Fibroblast of skin of right biceps (primary cell): ENCODE measurements at regions not wholly inside any gene's neighbourhood (a gene's known extent, or its start where the extent isn't known, plus 50 kb on each side); places are given as distances from the start of the nearest gene placed in this dataset.
A peak's percentile ranks its signal among the peaks of the same experiment; 100 is the strongest.
"Not testable (repeated sequence)": the region's sequence is repeated elsewhere in the genome, so short reads cannot be mapped to it uniquely, and the experiment has no call there.

Experiments
- DNase-seq: peaks from one replicate; pipeline ENCODE4 v3.0.0-alpha.2; 2013

GRCh38 chr6:85278466-85279035, 171.3 kb upstream of the NT5E start:
- DNase-seq: peak; percentile 44

DNA sequence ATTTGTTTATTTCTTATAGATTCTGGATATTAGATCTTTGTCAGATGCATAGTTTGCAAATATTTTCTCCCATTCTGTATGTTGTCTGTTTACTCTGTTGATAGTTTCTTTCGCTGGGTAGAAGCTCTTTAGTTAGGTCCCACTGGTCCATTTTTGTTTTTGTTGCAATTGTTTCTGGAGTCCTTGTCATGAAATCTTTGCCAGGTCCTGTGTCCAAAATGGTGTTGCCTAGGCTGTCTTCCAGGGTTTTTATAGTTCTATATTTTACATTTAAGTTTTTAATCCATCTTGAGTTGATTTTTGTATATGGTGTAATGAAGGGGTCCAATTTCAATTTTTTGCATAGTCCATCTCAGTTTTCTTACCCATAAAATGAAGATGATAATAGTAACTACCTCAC, 173.9 kb upstream of the NT5E start:
- DNase-seq: not testable (repeated sequence)

GRCh38 chr6:85275338-85275985, 174.4 kb upstream of the NT5E start:
- DNase-seq: no peak

DNA sequence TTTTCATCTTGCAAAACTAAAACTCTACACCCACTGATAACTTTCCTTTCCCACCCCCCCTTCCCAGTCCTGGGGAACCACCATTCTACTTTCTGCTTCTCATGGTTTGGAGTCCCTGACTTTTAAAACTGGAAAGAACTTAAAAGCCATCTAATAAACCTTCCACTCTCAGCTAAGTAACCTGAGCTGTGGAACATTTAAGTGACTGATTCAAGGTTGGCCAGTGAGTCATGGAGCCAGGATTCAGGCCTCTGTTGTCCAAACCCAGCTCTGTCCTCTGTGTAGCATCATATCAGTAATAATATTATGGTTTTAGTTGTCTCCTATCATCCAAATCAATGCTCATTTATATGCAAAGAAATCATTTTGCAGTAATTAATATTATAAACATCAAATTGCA, 176.0 kb upstream of the NT5E start:
- peak; percentile 35 for DNase-seq

GRCh38 chr6:85273046-85273445, 176.8 kb upstream of the NT5E start:
- no peak for DNase-seq

DNA sequence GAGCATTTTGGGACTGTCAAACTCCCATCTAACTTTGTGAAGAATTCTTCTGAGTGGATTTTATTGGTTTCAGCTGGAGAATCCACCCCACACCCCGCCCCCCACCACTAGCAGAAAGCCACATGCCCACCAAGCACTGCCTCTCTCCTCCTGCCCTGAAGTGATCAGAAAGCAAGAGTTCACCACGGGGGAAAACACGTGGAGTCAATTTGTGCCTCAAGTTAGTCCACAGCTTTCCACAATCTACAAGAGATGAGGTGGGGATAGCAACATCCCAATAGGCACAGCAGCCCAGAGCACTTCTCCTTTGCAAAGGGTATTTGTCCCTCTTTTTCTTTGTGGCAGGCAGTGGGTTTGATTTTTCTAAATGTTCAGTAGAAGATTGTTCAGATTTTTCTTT, 177.3 kb upstream of the NT5E start:
- no peak for DNase-seq

DNA sequence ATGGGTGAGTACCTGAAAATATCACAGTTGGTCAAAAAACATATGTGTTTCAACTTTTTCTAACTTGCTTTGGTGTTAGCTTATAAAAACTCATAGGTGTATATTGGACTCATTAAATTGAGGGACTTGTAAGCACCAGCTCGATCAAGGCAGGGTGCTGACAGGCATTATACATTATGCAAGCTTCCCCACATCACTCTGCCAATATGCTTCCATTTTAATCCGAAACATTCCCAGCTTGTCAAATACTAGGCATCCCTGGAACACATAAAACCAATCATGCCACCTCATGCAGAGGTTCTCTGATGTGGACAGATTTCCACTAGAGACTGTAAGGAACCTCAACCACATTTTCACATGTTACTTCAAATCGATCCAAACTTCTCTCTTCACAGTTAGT, 187.3 kb upstream of the NT5E start:
- DNase-seq: no peak

- peak; percentile 23 for DNase-seq
Measured at GRCh38 chr6:85261271-85261670, 188.6 kb upstream of the NT5E start.

- DNase-seq: no peak
Measured at GRCh38 chr6:85255661-85256060, 194.2 kb upstream of the NT5E start.

DNA sequence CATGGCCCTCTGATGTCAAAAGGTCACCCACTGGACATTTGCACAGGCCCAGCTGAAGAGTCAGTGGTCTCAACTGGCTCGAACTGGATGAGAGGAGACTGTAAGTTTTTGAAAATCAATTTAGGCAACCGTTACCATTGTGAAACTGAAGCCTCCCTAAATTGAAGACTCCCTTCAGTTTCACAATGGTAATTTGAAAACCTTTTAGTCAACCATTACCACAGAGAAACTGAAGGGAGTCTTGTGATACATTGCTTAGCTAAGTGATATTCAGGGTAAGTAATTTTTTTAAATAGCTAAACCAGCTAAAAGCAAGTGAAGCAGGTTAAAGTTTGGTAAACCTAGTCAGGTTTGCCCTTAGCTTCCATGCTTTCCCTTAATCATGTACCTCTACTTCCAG, 197.3 kb upstream of the NT5E start:
- DNase-seq: no peak

DNA sequence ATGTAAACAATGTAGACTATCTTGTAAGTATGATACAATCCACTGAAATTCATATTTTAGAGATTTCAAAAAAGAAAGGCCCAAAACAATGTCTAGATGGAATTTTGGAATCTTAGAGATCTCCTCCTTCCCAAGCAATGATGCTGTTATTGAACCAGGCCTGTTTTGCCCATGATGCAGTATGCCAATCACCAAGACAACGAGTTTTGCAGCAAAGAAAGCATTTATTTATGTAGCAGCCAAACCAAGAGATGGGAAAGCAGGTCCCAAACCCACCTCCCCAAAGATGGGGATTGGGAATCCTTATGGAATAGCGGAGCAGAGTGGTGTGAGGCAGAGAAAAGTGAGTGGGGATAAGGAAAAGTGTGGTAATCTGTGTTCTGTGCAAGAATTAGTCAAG, 197.8 kb upstream of the NT5E start:
- no peak for DNase-seq

DNA sequence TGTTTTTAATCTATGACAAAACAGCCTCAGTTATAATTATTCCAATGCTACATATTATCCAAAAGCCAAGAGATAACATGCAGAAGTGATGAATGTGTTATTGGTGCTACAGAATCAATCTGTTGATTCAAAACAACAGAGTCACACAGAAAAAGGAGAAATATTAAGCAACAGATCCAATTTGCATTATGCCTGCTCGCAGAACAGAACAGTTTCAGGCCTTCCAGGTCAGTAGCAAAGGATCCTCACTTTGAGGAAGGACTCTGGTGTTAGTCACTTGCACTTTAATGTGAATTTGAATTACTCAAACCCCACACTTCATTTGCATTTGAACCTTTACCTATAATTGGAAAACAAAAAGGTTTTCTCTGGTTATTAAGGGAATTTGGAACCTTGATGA, 198.6 kb upstream of the NT5E start:
- no peak for DNase-seq

GRCh38 chr6:85250586-85251220, 199.2 kb upstream of the NT5E start:
- DNase-seq: peak; percentile 48

- peak; percentile 3 for DNase-seq
Measured at GRCh38 chr6:85245004-85245403, 204.9 kb upstream of the NT5E start.

GRCh38 chr6:85241498-85242052, 208.3 kb upstream of the NT5E start:
- DNase-seq: no peak

GRCh38 chr6:85240787-85241385, 209.0 kb upstream of the NT5E start:
- DNase-seq: peak; percentile 45

DNA sequence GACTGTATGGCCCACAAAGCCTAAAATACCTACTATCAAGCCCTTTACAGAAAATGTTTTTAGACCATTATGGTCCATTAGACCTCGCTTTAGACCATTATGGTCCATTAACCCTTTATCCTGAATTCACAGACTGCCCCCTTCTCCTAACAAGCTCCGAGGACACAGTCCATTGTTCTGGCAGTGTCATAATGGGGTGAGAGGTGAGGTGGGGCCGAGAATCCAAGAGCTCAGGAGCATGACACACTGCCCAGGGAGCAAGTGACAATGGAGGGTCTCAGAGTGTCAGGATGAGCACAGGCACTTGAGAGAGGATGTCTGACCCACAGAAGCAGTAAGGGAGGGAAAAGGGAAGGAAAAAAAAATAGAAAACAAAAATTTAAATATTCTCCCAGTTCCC, 212.4 kb upstream of the NT5E start:
- no peak for DNase-seq

DNA sequence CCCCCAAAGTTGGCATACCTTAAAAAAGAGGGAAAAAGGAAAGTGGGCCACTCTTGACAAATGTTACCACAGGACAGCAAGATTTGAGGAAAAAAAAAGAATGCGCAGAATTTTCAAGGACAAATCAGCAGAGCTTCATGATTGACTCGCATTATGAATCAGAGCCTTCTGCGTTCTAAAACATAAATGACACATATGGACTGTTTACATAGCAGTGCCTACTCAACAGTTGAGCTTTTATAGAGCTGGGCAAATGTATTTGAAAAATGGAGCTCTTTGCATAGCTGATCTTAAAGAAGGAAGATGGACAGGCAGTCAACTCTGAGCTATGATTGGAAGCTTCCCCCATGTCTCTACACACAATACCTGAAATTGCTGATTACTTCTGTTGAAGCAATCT, 213.2 kb upstream of the NT5E start:
- DNase-seq: no peak

- not testable (repeated sequence) for DNase-seq
Measured at GRCh38 chr6:85227345-85227744, 222.5 kb upstream of the NT5E start.

DNA sequence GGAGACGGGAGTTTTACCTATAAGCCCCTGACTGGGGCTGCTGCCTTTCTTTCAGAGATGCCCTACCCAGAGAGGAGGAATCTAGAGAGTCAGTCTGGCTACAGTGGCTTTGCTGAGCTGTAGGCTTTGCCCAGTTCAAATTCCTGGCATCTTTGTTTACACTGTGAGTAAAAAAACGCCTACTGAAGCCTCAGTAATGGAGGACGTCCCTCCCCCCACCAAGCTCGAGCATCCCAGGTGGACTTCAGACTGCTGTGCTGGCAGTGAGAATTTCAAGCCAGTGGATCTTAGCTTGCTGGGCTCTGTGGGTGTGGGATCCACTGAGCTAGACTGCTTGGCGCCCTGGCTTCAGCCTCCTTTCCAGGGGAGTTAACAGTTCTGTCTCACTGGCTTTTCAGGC, 237.1 kb upstream of the NT5E start:
- DNase-seq: not testable (repeated sequence)

- DNase-seq: no peak
Measured at GRCh38 chr6:85195243-85195642, 254.6 kb upstream of the NT5E start.

- no peak for DNase-seq
Measured at GRCh38 chr6:85193339-85193738, 256.5 kb upstream of the NT5E start.

DNA sequence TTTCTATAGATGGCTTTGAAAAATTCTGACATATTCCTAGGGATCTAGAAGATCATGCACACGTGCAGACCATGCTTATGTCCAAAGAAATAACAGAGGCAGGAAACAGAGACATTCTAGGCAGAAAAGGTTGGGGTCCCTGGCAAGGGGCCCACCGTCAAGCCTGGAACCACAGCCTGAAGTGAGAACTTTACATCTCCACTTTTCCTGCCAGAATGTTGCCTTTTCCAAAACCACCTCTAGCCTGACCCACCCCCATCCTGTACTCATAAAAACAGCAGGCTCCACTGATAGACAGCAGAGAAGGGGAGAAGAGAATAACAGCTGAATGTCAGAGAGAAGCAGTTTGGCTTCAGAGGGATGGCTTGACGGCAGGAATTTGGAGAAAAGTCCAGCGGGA, 257.3 kb upstream of the NT5E start:
- DNase-seq: peak; percentile 7

GRCh38 chr6:85192186-85192585, 257.7 kb upstream of the NT5E start:
- peak; percentile 79 for DNase-seq
